Thyroid gland (tissue), 4 donors: ENCODE measurements at regions not wholly inside any gene's neighbourhood (a gene's known extent, or its start where the extent isn't known, plus 50 kb on each side); places are given as distances from the start of the nearest gene placed in this dataset.
A peak's percentile ranks its signal among the peaks of the same experiment; 100 is the strongest.

Experiments used
- CTCF ChIP-seq, 6 experiments: fragments of 200-600 bp in 3 of 6; fragments of 450-650 bp in 3 of 6; sonication (generic) in 3 of 6; IDR thresholded peaks; one replicate each; pipeline ENCODE4 v1.5.1; 2016 to 2019; ENCODE audit warnings: antibody characterized with exemption in 6 of 6, mild to moderate bottlenecking in 2 of 6, inconsistent platforms in 1 of 6, moderate library complexity in 1 of 6
- POLR2A ChIP-seq, 2 donors: fragments of 450-650 bp; IDR thresholded peaks; one replicate each; pipeline ENCODE4 v1.6.1; 2017; ENCODE audit warnings: antibody characterized with exemption in 2 of 2, mild to moderate bottlenecking in 2 of 2, moderate library complexity in 1 of 2

GRCh38 chr2:173568054-173568453 lies 213.4 kb downstream of the CDCA7 start:
- TF ChIP-seq CTCF (IDR thresholded peaks at IDR 0.05) (peak in 1 of 6 experiments; percentile 12), POLR2A (IDR thresholded peaks at IDR 0.05) (no peak)
